Upper lobe of left lung (tissue), 6 donors: ENCODE measurements at regions not wholly inside any gene's neighbourhood (a gene's known extent, or its start where the extent isn't known, plus 50 kb on each side); places are given as distances from the start of the nearest gene placed in this dataset.
A peak's percentile ranks its signal among the peaks of the same experiment; 100 is the strongest.

Source experiments
- ATAC-seq, 2 donors: fragments of 200-7000 bp; cut with Tn5 transposase; one replicate each; pipeline ENCODE4 v1.9.1; 2022; ENCODE audit warnings: mild to moderate bottlenecking in 2 of 2, moderate library complexity in 2 of 2; ENCODE audit not compliant: low FRiP score in 2 of 2
- DNase-seq, 2 donors: peaks; one replicate each; pipeline ENCODE4 v3.0.0-alpha.2; 2019 to 2020
- H3K27ac ChIP-seq, 4 donors: fragments of 200-600 bp; sonication (generic); one replicate each; pipeline ENCODE4 v1.5.1; 2016 to 2019
- H3K27me3 ChIP-seq, 4 donors: fragments of 200-600 bp; sonication (generic); one replicate each; pipeline ENCODE4 v1.5.1; 2017 to 2019
- H3K36me3 ChIP-seq, 4 donors: fragments of 200-600 bp; sonication (generic); one replicate each; pipeline ENCODE4 v1.5.1; 2016 to 2019
- H3K4me1 ChIP-seq, 4 donors: fragments of 200-600 bp; sonication (generic); one replicate each; pipeline ENCODE4 v1.5.1; 2018 to 2019
- H3K4me3 ChIP-seq, 4 donors: fragments of 200-600 bp; sonication (generic); one replicate each; pipeline ENCODE4 v1.5.1; 2017 to 2019; ENCODE audit warnings: mild to moderate bottlenecking in 2 of 4, moderate library complexity in 1 of 4
- H3K9me3 ChIP-seq, 4 donors: fragments of 200-600 bp; sonication (generic); one replicate each; pipeline ENCODE4 v1.5.1; 2018 to 2019
- CTCF ChIP-seq, 6 experiments: fragments of 450-650 bp in 4 of 6; fragments of 200-600 bp in 2 of 6; sonication (generic) in 2 of 6; IDR thresholded peaks; one replicate each; pipeline ENCODE4 v1.5.1; 2016 to 2019; ENCODE audit warnings: antibody characterized with exemption in 6 of 6
- EP300 ChIP-seq, 4 donors: sonication (generic); formaldehyde crosslinking; IDR thresholded peaks; one replicate each; pipeline ENCODE4 v1.5.1; 2017; ENCODE audit warnings: antibody characterized with exemption in 4 of 4, control low read depth in 2 of 4
- POLR2A ChIP-seq, 4 donors: fragments of 450-650 bp; IDR thresholded peaks; one replicate each; pipeline ENCODE4 v1.5.1; 2016 to 2017; ENCODE audit warnings: antibody characterized with exemption in 4 of 4, mild to moderate bottlenecking in 2 of 4
- POLR2AphosphoS5 ChIP-seq, 2 donors: sonication (generic); formaldehyde crosslinking; IDR thresholded peaks; one replicate each; pipeline ENCODE4 v1.5.1; 2017; ENCODE audit warnings: antibody characterized with exemption in 2 of 2
- WGBS, 2 donors: methylation state at CpG; one replicate each; pipeline ENCODE4 v1.1.5; 2017 to 2018; 5-methylcytosine and 5-hydroxymethylcytosine counted together
- donor health status: DM: no; HTN: no; CAD: no; lungs with moderate emphysema.
- donor health status: DM: no; HTN: yes; CAD: no; lungs with severe emphysema.

GRCh38 chr11:97419729-97420128, 1029.9 kb downstream of the JRKL start:
- H3K36me3 ChIP-seq: no peaks in the 10 kb centered on the region
- H3K27ac ChIP-seq: no peak overlapping the region
- H3K9me3 ChIP-seq: no peaks in the 10 kb centered on the region
- ATAC-seq: no peak
- no peaks in the 10 kb centered on the region for H3K4me1 ChIP-seq
- TF ChIP-seq POLR2AphosphoS5 (IDR thresholded peaks at IDR 0.05) (no peak), EP300 (IDR thresholded peaks at IDR 0.05) (no peak), POLR2A (IDR thresholded peaks at IDR 0.05) (no peak), CTCF (IDR thresholded peaks at IDR 0.05) (no peak)
- DNase-seq: no peak
- H3K27me3 ChIP-seq: no peaks in the 10 kb centered on the region
- H3K4me3 ChIP-seq: no peak overlapping the region

- H3K27me3 ChIP-seq: no peaks in the 10 kb centered on the region
- H3K36me3 ChIP-seq: no peaks in the 10 kb centered on the region
- ATAC-seq (peak in 1 of 2 donors; percentile 22), DNase-seq (no peak)
- no peak overlapping the region for H3K4me3 ChIP-seq
- no peak overlapping the region for H3K27ac ChIP-seq
- TF ChIP-seq EP300 (IDR thresholded peaks at IDR 0.05) (no peak), POLR2A (IDR thresholded peaks at IDR 0.05) (no peak), CTCF (IDR thresholded peaks at IDR 0.05) (no peak), POLR2AphosphoS5 (IDR thresholded peaks at IDR 0.05) (no peak)
- no peaks in the 10 kb centered on the region for H3K4me1 ChIP-seq
- 72 to 96% methylated on average over 2 of the region's 2 CpGs for WGBS, 2 donors
- H3K9me3 ChIP-seq: no peaks in the 10 kb centered on the region
Observed at GRCh38 chr11:97428247-97428790, 1038.5 kb downstream of the JRKL start.

- H3K4me3 ChIP-seq: no peak overlapping the region
- H3K27ac ChIP-seq: no peak overlapping the region
- WGBS, 2 donors: 23 to 42% methylated on average over 3 of the region's 3 CpGs
- no peaks in the 10 kb centered on the region for H3K9me3 ChIP-seq
- H3K36me3 ChIP-seq: no peaks in the 10 kb centered on the region
- no peak for TF ChIP-seq CTCF (IDR thresholded peaks at IDR 0.05)
- no peaks in the 10 kb centered on the region for H3K27me3 ChIP-seq
- DNase-seq (no peak), ATAC-seq (no peak)
- H3K4me1 ChIP-seq: no peaks in the 10 kb centered on the region
Observed at GRCh38 chr11:97430877-97431276, 1041.1 kb downstream of the JRKL start.

GRCh38 chr11:97432926-97433325, 1043.1 kb downstream of the JRKL start:
- Histone ChIP-seq H3K9me3 (no peaks in the 10 kb centered on the region), H3K27me3 (no peaks in the 10 kb centered on the region), H3K36me3 (no peaks in the 10 kb centered on the region), H3K4me3 (no peak overlapping the region), H3K27ac (no peak overlapping the region), H3K4me1 (no peaks in the 10 kb centered on the region)
- TF ChIP-seq POLR2AphosphoS5 (IDR thresholded peaks at IDR 0.05) (no peak), EP300 (IDR thresholded peaks at IDR 0.05) (no peak), CTCF (IDR thresholded peaks at IDR 0.05) (no peak), POLR2A (IDR thresholded peaks at IDR 0.05) (no peak)
- DNase-seq (no peak), ATAC-seq (no peak)
- 44 to 45% methylated on average over 1 of the region's 1 CpG for WGBS, 2 donors

GRCh38 chr11:97445561-97445960, 1055.7 kb downstream of the JRKL start:
- Histone ChIP-seq H3K4me1 (no peaks in the 10 kb centered on the region), H3K9me3 (peaks cover 0 to 3% (median 0%) of the 10 kb centered on the region in 4 donors), H3K36me3 (no peaks in the 10 kb centered on the region), H3K27ac (no peak overlapping the region), H3K27me3 (no peaks in the 10 kb centered on the region), H3K4me3 (no peak overlapping the region)
- TF ChIP-seq CTCF (IDR thresholded peaks at IDR 0.05) (no peak), POLR2A (IDR thresholded peaks at IDR 0.05) (no peak), EP300 (IDR thresholded peaks at IDR 0.05) (no peak), POLR2AphosphoS5 (IDR thresholded peaks at IDR 0.05) (no peak)
- DNase-seq (no peak), ATAC-seq (no peak)
- WGBS, 2 donors: 41 to 48% methylated on average over 2 of the region's 2 CpGs
